Urothelium cell line (cell line): ENCODE measurements at regions not wholly inside any gene's neighbourhood (a gene's known extent, or its start where the extent isn't known, plus 50 kb on each side); places are given as distances from the start of the nearest gene placed in this dataset.

Source experiments
- DNase-seq: peaks from one replicate; pipeline ENCODE4 v3.0.0; 2011; ENCODE audit warnings: low spot score, mixed read lengths
- FAIRE-seq: peaks from 2 replicates; lab custom pipeline; 2011; peaks lifted over from hg19 to GRCh38; lab: Jason Lieb, UNC

DNA sequence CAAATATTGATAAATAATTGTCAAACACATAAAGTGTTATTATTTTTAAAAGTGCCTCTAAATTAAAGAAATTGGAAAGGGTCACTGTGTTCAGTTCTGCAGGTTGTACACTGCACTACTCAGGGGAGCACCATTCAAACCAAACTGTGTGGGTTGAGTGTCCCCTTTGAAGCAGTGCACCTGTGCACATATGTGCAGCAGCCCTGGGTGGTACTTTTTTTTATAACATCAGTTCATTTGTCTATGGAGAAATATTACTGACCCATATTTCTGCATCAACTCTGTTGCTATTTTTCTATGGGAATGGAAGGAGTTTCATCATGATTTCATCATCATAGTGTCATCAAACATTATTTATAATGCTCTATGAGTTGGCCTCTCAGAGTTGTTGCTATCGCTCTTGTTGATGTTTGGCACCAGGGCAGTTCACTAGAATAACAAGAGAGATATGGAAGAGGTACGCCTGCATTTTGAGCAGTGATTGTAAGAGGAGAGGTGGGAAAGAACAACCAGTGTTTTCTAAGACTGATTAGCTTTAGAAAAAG is 457.6 kb downstream of the TFAP2A start:
- DNase-seq (no peak), FAIRE-seq (no peak)

DNA sequence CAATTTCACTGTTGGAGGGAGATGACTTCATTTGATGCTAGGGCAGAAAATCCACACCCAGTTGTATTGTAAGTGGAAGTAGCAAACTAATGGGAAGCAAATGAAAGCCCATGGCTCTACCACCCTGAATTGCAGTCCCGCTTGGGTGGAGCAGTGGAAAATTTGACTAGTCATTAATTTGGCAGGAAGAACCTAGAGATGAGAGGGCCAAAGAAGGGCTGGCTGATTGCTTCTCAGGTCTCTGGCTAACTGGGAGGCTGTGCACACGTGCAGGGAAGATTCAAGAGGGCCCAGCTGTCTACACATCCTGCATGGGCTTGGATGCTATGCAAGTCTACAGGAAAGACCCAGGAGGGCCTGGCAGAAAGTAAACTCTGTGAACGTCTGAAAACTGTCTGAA is 466.2 kb downstream of the TFAP2A start:
- DNase-seq = no peak
- no peak for FAIRE-seq

- DNase-seq = no peak
- no peak for FAIRE-seq
Observed at GRCh38 chr6:9943986-9944385, 470.9 kb downstream of the TFAP2A start.

DNA sequence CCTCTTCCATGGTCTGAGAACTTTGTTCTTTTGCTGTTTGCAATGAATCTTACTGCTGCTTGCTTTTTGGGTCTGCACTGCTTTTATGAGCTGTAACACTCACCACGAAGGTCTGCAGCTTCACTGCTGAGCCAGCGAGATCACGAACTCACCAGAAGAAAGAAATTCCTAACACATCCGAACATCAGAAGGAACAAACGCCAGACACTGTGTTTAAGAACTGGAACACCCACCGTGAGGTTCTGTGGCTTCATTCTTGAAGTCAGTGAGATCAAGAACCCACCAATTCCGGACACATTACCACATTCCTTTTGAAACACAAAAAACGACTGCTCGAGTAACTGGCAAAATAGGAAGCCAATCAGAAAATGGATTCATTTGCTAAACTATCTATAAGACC is 471.8 kb downstream of the TFAP2A start:
- FAIRE-seq (no peak), DNase-seq (no peak)

DNA sequence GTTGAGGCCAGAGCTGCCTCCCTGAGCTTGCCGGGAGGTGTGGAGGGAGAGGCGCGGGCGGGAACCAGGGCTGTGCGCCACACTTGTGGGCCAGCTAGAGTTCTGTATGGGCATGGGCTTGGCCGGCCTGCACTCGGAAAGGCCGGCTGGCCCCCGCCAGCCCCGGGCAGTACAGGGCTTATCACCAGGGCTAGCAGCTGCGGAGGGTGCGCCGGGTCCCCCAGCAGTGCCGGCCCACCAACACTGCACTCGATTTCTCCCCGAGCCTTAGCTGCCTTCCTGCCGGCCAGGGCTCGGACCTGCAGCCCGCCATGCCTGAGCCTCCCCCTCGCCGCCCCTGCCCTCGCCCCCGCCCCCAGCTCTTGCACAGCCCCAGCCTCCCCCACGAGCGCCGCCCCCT is 472.7 kb downstream of the TFAP2A start:
- DNase-seq (no peak), FAIRE-seq (no peak)

GRCh38 chr6:9938801-9939200 is 476.1 kb downstream of the TFAP2A start:
- no peak for DNase-seq
- FAIRE-seq = no peak

- FAIRE-seq (no peak), DNase-seq (no peak)
Observed at GRCh38 chr6:9937031-9937763, 477.7 kb downstream of the TFAP2A start.

- FAIRE-seq = no peak
- DNase-seq = no peak
Observed at GRCh38 chr6:9936551-9936950, 478.3 kb downstream of the TFAP2A start.

- FAIRE-seq (no peak), DNase-seq (no peak)
Observed at GRCh38 chr6:9933677-9934076, 481.2 kb downstream of the TFAP2A start.

DNA sequence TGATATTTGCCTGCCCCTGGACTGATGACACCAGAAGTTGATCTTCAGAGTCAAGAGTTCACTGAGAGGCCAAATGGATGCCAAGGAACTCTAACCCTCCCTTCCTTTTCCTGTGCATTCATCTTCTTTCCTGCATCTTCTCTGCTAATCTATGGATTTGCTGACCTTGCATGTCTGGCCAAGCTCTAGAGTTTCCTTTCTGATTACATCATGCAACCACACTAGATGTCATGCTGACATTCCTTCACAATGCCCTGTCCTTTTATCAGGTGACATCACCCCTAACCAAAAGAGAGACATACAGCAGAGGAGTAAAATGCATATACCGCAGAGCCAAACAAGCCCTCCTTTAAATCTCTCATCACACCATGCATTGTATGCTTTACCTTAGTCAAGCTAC is 487.6 kb downstream of the TFAP2A start:
- DNase-seq = no peak

GRCh38 chr6:9924971-9925370 is 489.9 kb downstream of the TFAP2A start:
- FAIRE-seq (no peak), DNase-seq (no peak)

More for the DNA sequence above, 487.6 kb downstream of the TFAP2A start:
- no peak for FAIRE-seq

- FAIRE-seq (no peak), DNase-seq (no peak)
Observed at GRCh38 chr6:9921366-9921765, 493.5 kb downstream of the TFAP2A start.

- FAIRE-seq (no peak), DNase-seq (no peak)
Observed at GRCh38 chr6:9914951-9915350, 499.9 kb downstream of the TFAP2A start.

- no peak for FAIRE-seq
- DNase-seq = no peak
Observed at GRCh38 chr6:9901376-9901775, 513.5 kb downstream of the TFAP2A start.

GRCh38 chr6:9896806-9897205 is 518.1 kb downstream of the TFAP2A start:
- no peak for FAIRE-seq
- no peak for DNase-seq

DNA sequence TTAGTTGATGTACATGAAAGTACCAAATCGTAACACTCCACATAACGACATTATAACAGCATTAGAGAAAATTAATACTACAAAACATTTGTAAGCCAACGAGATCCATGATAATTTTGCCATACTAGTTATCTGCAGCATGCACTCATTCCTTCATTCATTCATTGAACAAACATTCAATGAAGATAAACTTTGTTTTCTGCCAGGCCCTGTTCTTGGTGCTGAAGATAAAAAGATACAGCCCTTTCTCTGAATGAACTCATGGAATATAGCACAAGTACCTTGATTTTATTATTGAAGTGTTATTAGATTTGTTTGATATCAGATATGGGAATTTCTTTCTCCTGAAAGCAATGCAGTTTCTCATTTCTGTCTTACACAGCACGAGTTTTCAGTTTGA is 524.0 kb downstream of the TFAP2A start:
- no peak for DNase-seq
- no peak for FAIRE-seq

DNA sequence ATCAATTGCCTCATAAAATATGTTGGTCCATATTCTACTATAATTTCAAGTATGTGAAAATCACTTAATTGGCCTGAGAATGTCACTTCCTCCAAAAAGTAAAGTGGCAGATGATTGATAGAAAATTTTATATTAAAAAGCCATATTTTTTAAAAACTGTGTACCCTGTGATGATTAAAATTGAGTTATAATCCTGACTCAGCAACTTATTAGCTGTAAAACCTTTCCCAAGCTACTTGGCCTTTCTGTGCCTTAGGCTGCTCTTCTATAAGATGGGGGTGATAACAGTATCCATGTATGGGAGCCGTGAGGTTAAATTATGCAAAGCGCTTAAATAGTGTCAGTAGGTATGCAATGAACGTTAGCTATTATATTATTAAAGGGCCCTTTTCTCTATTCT is 524.4 kb downstream of the TFAP2A start:
- DNase-seq (no peak), FAIRE-seq (no peak)

- DNase-seq = no peak
- no peak for FAIRE-seq
Observed at GRCh38 chr6:9878535-9878934, 536.3 kb downstream of the TFAP2A start.

- DNase-seq (no peak), FAIRE-seq (no peak)
Observed at GRCh38 chr6:9875605-9876353, 539.1 kb downstream of the TFAP2A start.

GRCh38 chr6:9862603-9863167 is 552.2 kb downstream of the TFAP2A start:
- no peak for DNase-seq
- FAIRE-seq = no peak

GRCh38 chr6:9851541-9852380 is 563.1 kb downstream of the TFAP2A start:
- FAIRE-seq (no peak), DNase-seq (peak; percentile 6)
